ENCODE measurements at regions not wholly inside any gene's neighbourhood (a gene's known extent, or its start where the extent isn't known, plus 50 kb on each side); places are given as distances from the start of the nearest gene placed in this dataset.

DNA sequence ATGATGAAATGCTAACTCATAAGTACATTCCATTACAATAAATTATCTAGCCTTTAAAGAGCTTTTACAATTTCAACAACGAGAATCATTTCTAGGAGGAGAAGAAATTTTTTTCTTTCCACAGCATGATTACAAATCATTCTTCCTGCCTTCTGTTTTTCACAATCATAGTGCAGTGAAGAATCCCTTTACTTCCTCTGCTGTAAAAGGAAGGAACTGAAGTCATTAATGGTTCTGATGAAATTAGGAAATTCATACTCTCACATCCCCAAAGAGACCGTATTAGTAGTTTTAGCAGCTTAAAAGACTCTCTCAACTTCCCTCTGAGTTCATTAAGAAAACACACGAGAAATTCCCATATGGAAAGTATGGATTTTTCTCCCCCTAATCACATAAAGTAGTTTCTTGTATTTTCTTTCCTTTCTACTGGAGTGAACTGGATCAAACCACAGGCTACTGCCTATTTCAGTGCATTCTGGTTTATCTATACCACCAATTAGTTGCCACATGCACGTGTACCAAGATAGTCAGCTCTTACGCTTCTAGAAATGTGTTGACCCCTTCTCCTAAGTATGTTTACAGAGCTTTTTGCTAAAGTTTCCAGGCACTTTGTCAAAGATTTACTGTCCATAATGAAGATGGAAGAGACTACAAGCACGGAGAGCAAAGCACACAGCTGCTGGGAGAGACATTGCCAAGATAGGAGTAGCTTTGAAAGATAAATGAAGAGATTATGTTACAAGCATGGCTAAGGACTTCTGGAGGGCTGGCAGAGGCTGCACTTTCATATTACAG, 58.9 kb upstream of the KITLG start:
- Histone ChIP-seq H3K4me3 (ENCODE audit: insufficient read length, low read depth) (no peak overlapping the region), H3K9ac (ENCODE audit: insufficient read length, low read depth) (no peak overlapping the region), H3K36me3 (ENCODE audit: insufficient read depth, insufficient read length, low read length) (no peaks in the 10 kb centered on the region), H3K4me1 (ENCODE audit: insufficient read depth, insufficient read length) (no peaks in the 10 kb centered on the region), H3K9me3 (ENCODE audit: insufficient read depth, low read length) (no peaks in the 10 kb centered on the region), H3K27me3 (ENCODE audit: insufficient read depth, insufficient read length) (no peaks in the 10 kb centered on the region)
- DNase-seq (ENCODE audit: low read depth, low spot score), result no peak
- TF ChIP-seq SUZ12 (IDR thresholded peaks at IDR 0.05; ENCODE audit: extremely low read depth, insufficient read depth, insufficient read length), result no peak
- TF ChIP-seq YY1 (IDR thresholded peaks at IDR 0.05; ENCODE audit: insufficient read depth, insufficient read length), result no peak
- TF ChIP-seq ZNF274 (IDR thresholded peaks at IDR 0.05; ENCODE audit: low read depth, low read length), result no peak

DNA sequence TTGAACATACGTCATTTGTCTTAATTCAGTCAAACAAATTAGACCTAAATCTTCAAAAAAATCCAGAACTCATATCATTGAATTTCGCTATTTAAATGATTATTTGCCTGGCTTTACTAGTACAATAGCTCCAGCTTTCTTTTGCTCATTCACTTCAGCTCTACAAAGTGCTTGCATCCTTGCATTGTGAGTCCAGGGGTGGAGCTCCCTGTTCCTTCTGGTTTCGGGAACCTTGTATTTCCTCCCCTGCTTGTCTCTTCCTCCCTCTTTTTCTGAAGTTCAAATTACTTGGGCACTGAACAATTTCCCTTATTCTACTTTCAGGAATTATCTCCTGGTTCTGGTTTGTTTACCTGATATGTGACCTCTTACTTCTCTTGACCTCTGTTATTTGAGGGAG, 58.1 kb upstream of the KITLG start:
- no peaks in the 10 kb centered on the region for H3K4me1 ChIP-seq (ENCODE audit: insufficient read depth, insufficient read length)
- no peak for DNase-seq (ENCODE audit: low read depth, low spot score)
- TF ChIP-seq ZNF274 (IDR thresholded peaks at IDR 0.05; ENCODE audit: low read depth, low read length) (no peak), YY1 (IDR thresholded peaks at IDR 0.05; ENCODE audit: insufficient read depth, insufficient read length) (no peak), SUZ12 (IDR thresholded peaks at IDR 0.05; ENCODE audit: extremely low read depth, insufficient read depth, insufficient read length) (no peak)
- no peak overlapping the region for H3K4me3 ChIP-seq (ENCODE audit: insufficient read length, low read depth)
- no peaks in the 10 kb centered on the region for H3K9me3 ChIP-seq (ENCODE audit: insufficient read depth, low read length)
- H3K9ac ChIP-seq (ENCODE audit: insufficient read length, low read depth), result no peak overlapping the region
- H3K36me3 ChIP-seq (ENCODE audit: insufficient read depth, insufficient read length, low read length), result no peaks in the 10 kb centered on the region
- no peaks in the 10 kb centered on the region for H3K27me3 ChIP-seq (ENCODE audit: insufficient read depth, insufficient read length)

DNA sequence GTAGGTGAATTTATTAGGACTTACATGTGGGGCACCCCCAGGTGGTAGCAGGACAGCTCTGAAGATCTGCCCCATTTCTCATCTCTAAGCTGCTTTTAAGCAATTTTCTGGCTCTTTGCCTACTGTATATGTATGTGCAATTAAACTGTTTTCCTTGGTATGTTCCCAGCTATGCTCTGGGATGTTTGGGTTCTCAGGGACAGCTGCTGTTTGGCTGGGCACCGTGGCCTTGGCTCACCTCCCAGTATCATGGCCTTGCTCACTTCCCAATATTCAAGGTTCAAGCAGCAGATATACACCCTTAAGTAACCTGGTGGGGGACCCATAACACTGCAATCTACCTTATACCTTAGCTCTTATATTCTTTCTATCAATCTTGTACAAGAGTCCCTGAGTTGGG, 53.7 kb upstream of the KITLG start:
- no peaks in the 10 kb centered on the region for H3K9me3 ChIP-seq (ENCODE audit: insufficient read depth, low read length)
- H3K36me3 ChIP-seq (ENCODE audit: insufficient read depth, insufficient read length, low read length), result no peaks in the 10 kb centered on the region
- no peaks in the 10 kb centered on the region for H3K27me3 ChIP-seq (ENCODE audit: insufficient read depth, insufficient read length)
- DNase-seq (ENCODE audit: low read depth, low spot score), result no peak
- H3K4me3 ChIP-seq (ENCODE audit: insufficient read length, low read depth), result no peak overlapping the region
- no peak overlapping the region for H3K9ac ChIP-seq (ENCODE audit: insufficient read length, low read depth)
- TF ChIP-seq ZNF274 (IDR thresholded peaks at IDR 0.05; ENCODE audit: low read depth, low read length) (no peak), SUZ12 (IDR thresholded peaks at IDR 0.05; ENCODE audit: extremely low read depth, insufficient read depth, insufficient read length) (no peak)
- no peaks in the 10 kb centered on the region for H3K4me1 ChIP-seq (ENCODE audit: insufficient read depth, insufficient read length)

DNA sequence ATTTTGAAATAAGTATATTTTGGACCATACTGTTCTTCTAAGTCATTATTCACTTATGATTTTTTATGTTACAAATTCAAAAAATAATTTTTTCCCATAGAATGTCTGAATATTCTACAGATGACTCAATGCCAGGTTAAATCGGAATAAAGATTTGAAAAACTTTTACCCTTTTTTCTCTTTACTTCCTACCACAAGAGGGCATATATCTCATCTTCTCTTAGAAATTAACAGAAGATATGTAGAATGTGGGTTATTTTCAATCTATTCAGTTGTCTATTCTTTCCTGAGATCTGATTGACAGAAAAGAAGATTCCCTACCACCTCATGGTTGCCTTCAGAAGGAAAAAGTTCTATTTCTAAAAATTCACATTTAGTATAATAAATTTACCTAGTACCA, 53.0 kb upstream of the KITLG start:
- H3K36me3 ChIP-seq (ENCODE audit: insufficient read depth, insufficient read length, low read length), result no peaks in the 10 kb centered on the region
- no peak for DNase-seq (ENCODE audit: low read depth, low spot score)
- no peak overlapping the region for H3K4me3 ChIP-seq (ENCODE audit: insufficient read length, low read depth)
- no peak overlapping the region for H3K9ac ChIP-seq (ENCODE audit: insufficient read length, low read depth)
- H3K27me3 ChIP-seq (ENCODE audit: insufficient read depth, insufficient read length), result no peaks in the 10 kb centered on the region
- no peak for TF ChIP-seq YY1 (IDR thresholded peaks at IDR 0.05; ENCODE audit: insufficient read depth, insufficient read length)
- no peak for TF ChIP-seq SUZ12 (IDR thresholded peaks at IDR 0.05; ENCODE audit: extremely low read depth, insufficient read depth, insufficient read length)
- TF ChIP-seq ZNF274 (IDR thresholded peaks at IDR 0.05; ENCODE audit: low read depth, low read length), result no peak
- H3K4me1 ChIP-seq (ENCODE audit: insufficient read depth, insufficient read length), result no peaks in the 10 kb centered on the region
- H3K9me3 ChIP-seq (ENCODE audit: insufficient read depth, low read length), result no peaks in the 10 kb centered on the region

DNA sequence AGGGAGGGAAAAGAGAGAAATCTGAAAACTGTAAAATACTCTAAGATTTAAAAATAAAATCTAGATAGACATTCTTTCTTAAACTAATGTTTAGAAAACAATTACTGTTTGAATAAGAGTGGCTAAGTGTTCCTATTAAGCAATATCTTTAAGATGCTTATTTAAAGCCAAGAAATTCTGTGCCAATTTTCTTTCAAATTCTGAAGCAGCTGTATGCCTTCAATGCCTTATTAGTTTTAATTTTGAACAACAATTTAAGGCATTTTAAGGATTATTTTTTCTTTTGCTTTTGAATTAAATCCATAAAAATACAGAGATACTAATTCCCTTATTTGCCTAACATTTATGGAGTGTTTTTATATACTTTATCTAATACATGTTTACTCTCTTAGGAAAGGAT, 50.3 kb upstream of the KITLG start:
- no peak overlapping the region for H3K4me3 ChIP-seq (ENCODE audit: insufficient read length, low read depth)
- DNase-seq (ENCODE audit: low read depth, low spot score), result no peak
- H3K9me3 ChIP-seq (ENCODE audit: insufficient read depth, low read length), result no peaks in the 10 kb centered on the region
- no peaks in the 10 kb centered on the region for H3K36me3 ChIP-seq (ENCODE audit: insufficient read depth, insufficient read length, low read length)
- TF ChIP-seq YY1 (IDR thresholded peaks at IDR 0.05; ENCODE audit: insufficient read depth, insufficient read length) (no peak), ZNF274 (IDR thresholded peaks at IDR 0.05; ENCODE audit: low read depth, low read length) (no peak)
- H3K4me1 ChIP-seq (ENCODE audit: insufficient read depth, insufficient read length), result no peaks in the 10 kb centered on the region
- H3K27me3 ChIP-seq (ENCODE audit: insufficient read depth, insufficient read length), result no peaks in the 10 kb centered on the region
- H3K9ac ChIP-seq (ENCODE audit: insufficient read length, low read depth), result no peak overlapping the region
